GM18870 (cell line): ENCODE measurements at regions not wholly inside any gene's neighbourhood (a gene's known extent, or its start where the extent isn't known, plus 50 kb on each side); places are given as distances from the start of the nearest gene placed in this dataset.

ENCODE experiments used
- ATAC-seq: cut with Tn5 transposase; IDR thresholded peaks from one replicate; pipeline ENCODE4 v1.9.1; 2021; ENCODE audit warnings: moderate library complexity; ENCODE audit not compliant: unreplicated experiment

DNA sequence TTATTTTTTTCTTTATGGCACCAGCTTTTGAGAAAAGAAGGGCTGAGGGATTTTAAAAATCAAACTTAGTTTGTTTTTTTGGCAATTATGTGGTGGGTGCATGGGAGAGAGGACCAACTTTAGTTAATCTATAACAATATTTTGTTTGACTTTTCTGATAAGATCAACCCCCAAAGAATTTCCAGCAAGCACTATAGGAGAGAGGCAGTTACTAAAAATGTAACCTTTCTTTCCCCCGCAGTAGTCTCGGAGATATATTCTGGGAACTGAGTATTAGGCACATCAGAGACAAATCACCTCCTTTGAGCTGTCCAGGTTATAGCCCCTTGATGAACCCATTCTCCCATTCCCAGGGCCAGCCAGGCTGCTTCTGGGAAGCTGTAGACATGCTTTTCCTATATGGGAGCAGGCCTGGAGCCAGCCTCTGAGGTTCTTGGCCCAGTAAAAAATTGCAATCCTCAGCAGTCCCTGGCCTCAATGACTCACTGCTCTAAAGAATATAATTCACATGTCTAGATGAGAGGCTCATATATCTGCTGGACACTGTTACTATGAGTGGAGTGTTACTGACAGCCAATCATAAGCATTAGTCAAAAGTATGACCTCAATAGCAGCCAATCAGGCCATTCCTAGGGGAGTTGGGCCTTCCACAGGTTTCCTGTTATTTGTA is 138.3 kb upstream of the AGBL1 start:
- ATAC-seq: no peak

DNA sequence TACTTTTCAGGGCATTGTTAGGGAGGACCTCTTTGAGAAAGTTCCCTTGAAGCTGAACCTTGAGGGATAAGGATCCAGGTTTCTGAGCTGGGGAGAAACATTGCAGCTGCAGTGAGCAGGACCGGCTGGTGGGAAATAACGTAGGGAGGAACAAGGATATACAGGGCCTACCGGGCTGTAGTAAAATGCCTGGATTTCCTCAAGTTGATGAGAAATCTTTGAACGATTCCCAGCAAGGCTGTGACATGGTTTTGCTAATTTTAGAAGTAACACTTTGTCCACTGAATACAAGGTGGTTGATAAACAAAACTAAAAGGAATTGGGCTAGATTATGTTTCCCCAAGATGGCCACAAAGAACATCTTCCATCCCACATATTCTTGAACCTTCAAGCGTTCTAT is 137.0 kb upstream of the AGBL1 start:
- no peak for ATAC-seq

DNA sequence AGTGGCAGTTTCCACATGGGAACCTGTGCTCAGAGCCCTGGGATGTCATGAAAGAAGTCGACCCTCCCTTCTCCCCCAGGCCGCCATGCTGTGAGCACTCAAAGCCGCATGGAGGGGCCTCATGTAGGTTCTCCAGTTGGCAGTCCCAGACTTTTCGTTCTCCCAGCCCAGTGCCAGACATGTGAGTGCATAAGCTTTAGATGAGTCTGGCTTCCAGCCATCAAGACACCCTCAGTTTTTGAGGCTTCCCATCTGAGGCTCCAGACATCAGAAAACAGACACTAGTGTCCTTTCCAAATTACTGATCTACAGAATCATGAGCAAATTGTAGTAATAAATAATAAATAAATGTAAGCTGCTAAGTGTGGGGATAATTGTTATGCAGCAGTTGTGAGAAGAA is 136.5 kb upstream of the AGBL1 start:
- ATAC-seq: no peak

DNA sequence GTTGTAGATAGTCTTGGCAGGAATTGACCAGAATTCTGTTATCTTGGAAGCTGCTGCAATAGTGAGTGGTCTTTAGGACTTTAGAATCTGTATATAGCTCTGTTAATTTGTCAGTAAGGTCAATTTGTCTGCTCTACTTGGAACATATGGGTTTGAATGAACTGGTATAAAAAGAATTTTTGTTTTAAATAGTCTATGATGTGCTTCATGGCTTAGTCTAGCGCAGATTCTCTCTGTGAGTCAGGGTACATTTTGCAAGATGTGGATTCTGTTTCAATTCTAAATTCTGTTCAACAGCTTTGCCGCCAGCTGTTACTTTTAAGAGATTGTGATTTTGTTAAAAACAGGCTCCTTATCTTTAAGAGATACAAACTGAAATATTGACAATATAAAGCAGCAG is 135.9 kb upstream of the AGBL1 start:
- no peak for ATAC-seq

DNA sequence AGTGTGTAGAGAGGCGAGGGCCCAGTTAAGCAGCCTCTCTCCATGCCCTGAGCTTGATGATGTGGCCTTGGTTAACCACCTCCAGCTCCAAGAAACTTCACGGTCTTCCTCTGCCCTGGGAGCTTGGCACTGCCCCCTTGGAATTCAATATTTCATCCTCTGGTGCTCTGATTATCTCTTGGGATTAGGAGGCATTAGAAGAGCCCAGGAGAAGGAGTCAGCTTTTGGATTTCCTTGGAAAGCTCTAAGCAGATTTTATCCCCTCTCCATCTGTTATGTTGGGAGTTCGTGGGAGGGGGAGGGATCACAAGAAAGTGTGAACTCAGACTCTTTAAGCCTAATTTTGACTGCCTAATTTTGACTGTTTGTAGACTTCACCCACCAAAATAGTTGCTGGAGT is 132.7 kb upstream of the AGBL1 start:
- no peak for ATAC-seq

DNA sequence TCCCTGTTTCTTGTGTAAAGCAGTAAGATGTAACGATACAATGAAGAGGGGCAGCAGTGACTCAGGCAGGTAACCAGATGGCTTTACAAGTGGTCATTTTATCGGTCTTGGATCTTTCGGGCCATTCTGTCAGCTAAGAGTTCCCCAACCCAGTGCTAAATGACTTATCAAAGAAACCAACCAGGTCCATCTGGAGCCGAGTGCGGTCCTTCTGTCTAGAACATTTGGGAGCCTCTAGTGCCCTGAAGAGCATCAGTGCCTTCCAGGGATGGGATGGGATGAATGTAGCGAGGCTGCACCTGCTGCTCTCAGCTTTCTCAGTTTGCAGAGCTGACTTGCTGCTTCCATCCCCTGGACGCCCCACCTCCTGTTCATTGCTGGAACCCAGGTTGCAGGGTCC is 131.7 kb upstream of the AGBL1 start:
- no peak for ATAC-seq

DNA sequence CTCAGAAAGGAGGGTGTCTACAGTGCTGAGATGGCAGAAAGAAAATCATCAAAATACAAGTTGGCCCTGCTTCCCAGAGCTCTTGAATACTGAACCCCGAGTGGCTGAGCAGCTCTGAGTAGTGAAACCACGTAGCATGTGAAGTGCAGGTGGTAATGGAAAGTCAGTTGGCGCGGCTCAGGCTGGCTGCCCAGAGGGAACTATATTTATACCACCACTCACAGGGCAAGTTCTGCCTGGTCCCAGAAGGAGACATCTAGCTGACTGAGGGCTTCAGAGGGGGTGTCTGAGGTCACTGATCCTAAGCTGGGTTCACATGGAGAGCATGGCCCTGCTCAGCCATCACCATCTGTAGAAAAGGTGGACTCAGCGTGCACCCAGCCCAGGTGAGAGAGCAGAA is 129.6 kb upstream of the AGBL1 start:
- ATAC-seq: peak; percentile 90

DNA sequence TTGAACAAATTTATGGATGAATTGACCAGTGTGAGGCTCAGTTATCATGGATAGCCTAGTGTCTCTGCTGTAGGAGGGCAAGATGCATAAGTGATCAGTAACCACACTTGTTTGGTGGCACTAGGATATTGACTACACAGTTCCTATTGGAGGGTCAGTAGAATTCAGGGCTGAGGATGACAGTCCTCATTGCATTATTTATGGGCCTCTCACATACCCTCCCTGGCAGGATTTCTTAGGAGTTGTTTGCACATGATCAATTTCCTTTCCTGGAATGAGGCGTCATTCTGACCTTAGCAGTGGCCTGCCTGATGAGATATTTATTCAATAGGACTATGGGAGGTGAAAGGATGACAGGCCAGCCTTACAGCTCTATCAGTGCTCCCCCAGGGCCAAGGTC is 125.1 kb upstream of the AGBL1 start:
- no peak for ATAC-seq

DNA sequence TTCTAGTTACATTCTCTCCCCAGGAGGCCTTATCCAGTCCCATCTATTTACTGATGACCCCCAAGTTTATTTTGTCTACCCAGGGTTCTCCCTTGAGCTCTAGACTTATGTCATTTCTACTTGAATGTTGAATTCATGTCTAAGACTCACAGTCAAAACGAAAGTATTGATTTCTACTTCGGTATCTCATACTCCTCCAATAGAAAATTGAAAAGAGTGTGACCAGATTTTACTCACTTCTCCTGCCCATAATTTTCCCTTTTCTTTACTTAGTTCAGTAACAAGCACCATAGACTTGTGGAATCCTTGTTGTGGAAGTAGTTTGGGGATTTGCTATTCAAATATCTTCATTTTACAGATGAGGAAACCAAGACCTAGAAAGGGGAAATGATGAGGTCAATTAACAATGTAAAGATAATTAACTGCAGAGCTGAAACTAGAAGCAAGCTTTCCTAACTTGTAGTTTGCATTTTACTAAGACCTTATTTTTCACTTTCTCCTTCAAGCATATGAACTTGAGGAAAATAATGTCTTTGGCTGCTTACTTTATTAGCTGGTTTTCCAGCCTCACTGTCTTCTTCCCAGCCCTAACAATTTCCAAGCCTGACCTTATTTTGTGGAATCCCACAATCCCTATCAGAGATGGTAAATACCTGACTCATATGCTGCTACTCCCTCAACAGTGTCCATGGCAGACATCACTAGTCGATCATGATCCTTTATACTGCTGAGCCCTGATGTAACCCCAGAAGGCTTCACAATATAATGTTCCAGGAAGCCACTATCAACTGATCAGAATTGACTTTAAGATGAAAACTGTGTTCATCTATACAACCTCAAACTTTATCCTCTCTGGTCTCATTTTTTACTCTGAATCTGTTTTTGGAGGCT is 123.9 kb upstream of the AGBL1 start:
- peak; percentile 92 for ATAC-seq

DNA sequence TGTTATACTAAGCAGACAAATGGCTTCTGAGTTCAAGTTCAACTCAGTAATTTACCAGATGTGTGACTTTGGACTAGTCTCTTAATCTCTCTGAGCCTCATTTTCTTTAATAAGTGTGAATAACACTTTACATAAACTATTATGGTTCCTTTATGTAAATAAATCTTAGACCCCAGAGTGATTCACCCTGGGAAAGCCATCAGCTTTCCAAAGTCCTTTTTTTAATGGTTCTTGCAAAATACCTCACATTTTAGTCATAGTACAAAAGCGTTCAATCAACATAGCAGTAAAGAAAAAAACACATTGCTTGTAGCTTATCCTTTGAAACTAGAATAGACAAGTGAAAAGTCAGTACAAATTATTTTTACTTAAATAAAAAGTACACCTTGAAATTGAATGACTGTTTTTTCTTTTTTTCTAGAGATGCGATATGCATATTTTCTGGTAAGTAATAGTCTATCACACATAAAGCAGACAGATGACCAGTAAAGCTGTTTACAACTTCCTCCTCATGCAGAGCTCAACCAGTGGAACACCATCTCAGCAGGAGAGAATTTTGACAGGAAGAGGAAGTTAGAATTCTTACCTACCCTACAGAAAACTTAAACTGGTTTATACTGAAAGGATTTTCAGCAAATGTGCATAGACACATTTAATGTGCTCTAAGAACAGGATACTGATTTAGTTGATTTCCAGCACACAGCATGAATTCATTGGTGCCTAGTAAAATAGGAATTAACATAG is 123.0 kb upstream of the AGBL1 start:
- no peak for ATAC-seq

DNA sequence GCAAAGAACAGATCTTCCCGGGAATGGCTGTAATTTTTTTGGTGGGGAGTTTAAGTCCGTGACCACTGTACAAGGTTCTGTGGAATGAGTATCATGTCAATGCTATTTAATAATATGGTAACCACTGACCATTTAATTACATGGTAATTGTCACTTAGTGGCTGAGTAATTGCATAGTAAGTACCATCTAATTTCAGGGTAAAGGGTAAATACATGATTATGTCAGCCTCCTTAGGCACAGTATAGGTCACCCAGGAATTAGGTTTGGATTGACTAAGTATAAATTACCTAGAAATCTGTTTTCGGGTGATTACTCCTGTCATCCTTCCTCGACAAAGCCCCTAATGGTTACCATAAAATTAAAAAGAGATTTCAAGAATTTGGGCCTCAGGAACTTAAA is 120.1 kb upstream of the AGBL1 start:
- ATAC-seq: no peak

DNA sequence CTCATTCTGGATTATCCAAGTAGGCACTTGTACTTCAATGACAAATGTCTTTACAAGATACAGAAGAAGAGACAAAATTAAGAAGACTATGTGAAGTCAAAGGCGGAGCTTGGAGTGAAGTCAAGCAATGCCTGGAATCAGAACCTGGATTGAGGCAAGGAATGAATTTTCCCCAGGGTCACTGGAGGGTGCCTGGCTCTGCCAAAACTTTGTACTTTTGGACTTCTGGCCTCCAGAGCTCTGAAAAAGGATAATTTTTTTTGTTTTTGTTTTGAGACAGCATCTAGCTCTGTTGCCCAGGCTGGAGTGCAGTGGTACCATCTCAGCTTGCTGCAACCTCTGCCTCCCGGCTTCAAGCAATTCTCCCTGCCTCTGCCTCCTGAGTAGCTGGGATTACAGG is 119.3 kb upstream of the AGBL1 start:
- ATAC-seq: no peak

DNA sequence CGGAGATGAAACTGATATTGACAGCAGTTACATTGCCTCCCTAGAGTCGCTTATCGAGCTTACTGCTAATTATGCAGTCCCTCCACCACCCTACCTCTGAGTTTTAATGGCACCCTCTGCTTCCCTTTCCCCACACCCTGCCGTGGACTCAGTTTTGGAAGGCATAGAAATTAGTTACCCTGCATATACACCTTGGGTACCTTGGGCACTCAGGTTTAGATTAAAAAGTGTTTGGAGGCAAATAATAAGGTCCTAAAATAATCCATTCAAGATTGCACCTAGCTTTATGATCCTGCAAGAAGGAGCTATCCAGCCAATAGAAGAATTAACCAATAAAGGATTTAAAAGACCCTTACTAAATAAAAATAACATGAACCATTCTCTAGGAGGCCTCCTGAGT is 117.8 kb upstream of the AGBL1 start:
- no peak for ATAC-seq

DNA sequence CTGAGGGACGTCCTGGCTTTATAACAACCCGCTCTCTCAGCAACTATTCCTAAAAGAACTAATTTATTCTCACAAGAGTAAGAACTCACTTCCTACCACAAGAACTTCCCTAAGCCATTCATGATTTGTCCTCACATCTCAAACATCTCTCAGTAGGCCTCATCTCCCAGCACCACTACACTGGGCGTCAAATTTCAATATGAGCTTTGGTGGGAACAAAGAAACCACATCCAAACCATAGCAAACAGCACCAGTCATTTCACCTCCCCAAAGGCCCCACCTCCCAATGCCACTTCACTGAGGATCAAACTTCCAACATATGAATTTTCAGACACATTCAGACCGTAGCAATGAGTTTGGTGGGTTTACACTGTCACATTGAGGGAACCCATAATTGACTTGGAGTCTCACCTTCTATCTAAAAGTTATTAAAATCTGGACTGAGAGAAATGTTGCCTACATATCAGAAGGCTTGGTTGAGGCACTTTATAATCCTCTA is 116.4 kb upstream of the AGBL1 start:
- no peak for ATAC-seq

DNA sequence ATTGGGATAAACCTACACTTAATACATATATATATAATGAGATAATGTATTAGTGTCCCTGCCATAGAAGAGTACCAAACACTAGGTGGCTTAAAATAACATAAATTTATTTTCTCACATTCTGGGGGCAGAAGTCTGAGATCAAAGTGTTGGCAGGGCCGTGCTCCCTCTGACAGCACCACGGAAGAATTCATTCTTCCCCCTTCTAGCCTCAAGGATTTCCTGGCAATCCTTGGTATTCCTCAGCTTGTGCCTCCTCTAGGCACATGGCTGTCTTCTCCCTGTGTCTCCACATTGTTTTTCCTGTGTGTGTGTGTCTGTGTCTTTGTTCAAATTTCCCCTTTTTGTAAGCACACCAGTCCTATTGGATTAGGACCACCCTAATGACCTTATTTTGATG is 115.2 kb upstream of the AGBL1 start:
- ATAC-seq: no peak

DNA sequence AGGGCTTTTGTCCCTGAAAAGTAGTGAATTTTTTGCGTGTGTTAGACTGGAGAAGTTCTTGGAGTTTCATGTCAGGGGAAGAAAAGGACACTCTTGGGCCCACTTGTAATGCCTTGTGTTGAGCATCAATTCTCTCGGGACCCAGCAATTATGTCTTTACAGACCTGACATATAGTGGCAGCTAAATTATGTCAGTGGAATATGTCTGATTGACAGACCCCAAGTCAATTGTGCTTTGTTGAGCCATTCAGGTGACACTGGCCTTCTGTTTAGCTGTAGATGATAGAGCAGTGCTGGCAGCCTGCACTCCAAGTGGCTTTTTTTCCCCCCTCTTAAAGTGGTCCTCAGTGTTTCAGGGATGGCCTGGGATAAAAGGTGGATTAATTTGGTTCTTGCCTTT is 112.1 kb upstream of the AGBL1 start:
- no peak for ATAC-seq

DNA sequence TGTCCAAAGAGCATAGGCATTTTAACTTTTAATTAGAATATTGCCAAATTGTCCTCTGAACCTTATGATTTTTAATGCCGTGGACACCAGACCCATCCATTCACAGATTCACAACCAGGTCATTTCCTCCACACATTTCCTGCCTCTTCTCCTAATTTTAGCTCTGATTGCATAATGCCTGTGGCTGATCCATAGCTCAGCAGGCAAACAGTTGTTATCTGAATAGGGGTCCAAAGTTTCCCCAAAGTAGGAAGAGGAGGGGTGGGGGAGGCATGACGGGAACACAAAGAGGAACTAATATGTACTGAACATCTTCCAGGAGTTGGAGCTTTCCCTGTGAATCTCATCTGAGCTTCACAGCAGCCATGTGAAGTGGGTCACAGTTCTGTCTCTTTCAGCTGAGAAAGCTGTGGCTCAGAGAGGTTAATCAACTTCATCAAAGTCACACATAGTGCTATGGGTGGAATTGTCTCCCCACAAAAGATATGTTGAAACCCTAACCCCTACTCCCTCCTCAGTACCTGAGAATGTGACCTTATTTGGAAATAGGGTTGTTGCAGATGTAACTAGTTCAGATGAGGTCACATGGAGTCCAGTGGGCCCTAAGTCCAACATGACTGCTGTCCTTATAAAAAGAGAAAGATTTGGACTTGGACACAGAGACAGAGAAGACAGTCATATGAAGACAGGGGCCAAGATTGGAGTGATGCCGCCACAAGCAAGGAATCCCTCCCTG is 106.7 kb upstream of the AGBL1 start:
- ATAC-seq: no peak

DNA sequence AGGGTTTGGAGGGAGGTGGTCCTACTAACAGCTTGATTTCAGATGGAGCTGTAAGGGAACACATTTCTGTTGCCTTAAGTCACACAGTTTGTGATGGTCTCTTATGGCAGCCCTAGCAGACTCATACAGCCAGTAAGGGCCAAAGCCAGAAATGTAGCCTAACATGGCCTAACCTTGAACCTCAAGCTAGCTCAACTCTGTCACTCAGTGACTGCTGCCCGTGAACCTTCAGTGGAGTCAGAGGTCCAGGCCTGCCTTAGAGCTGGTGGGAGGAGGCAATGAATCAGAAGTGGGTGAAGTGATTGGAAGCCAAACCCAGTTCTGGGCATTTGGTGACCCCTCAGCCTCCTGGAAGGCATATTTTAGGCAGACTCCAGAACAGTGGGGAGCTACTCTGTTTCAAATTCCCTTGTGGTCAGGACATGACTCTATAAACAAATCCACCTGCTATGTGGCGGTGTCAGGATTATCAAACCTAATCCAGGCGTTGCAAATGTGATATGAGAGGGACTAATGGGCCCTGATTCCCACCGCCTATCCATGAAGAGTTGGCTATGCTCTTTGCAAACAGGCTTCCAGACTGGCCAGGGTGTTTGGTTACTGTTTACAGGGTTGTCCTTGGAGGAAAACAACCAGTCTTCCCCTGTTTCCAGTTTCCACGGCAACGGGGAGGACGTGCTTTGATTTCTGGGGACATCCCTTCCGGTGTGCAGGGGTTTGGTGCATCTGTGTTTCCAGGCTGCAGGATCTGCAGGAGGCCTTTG is 105.9 kb upstream of the AGBL1 start:
- no peak for ATAC-seq

DNA sequence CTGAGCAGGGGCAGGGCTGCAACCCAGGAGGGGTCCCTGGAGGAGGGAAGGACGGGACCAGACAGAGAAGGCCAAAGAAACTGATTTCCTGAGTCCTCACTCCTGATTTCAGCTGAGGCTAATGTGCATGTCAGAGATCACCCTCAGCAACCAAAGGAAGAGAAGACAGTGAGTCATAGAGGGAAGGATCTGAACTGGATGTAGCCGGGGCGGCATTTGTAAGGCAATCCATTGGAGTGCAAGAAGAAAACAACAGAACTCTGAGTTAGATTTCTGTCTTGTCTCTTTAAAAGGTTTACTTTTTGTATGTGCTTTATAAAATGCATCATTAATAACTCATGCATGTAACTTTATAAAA is 105.3 kb upstream of the AGBL1 start:
- no peak for ATAC-seq

DNA sequence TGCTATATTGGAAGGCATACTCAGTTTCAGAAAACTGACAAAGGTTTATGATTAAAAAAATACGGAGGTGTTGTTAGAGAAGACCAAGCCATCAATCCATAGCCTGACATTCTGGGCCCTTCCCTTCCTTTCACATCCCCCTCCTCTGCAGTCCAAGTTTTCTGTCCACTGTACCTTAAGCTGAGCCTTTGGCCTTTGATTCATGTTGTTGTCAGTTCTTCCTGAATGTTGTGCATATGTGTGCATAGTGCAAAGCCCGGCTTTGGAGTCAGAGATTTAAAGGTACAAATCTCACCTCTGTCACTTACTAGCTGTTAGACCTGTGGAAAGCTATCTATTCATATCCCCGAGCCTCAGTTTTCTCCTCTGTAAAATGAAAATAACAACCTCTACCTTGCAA is 104.9 kb upstream of the AGBL1 start:
- no peak for ATAC-seq
